ENCODE measurements at regions not wholly inside any gene's neighbourhood (a gene's known extent, or its start where the extent isn't known, plus 50 kb on each side); places are given as distances from the start of the nearest gene placed in this dataset.

GRCh38 chr1:29640428-29640785 is 404.1 kb downstream of the PTPRU start:
- Histone ChIP-seq H3K4me1 (ENCODE audit: low read depth) (no peaks in the 10 kb centered on the region), H3K4me3 (no peak overlapping the region), H3K36me3 (ENCODE audit: low read depth) (no peaks in the 10 kb centered on the region), H3K9me3 (no peaks in the 10 kb centered on the region)
- DNase-seq (no peak), ATAC-seq (no peak)
- intact Hi-C loops (cut with DNase I, micrococcal nuclease) = no loop called here
- TF ChIP-seq CTCF (IDR thresholded peaks at IDR 0.05) = no peak

GRCh38 chr1:29639741-29640427 is 403.6 kb downstream of the PTPRU start:
- no peak for DNase-seq
- Histone ChIP-seq H3K36me3 (ENCODE audit: low read depth) (no peaks in the 10 kb centered on the region), H3K4me3 (no peak overlapping the region), H3K9me3 (no peaks in the 10 kb centered on the region), H3K4me1 (ENCODE audit: low read depth) (no peaks in the 10 kb centered on the region)
- intact Hi-C loops (cut with DNase I, micrococcal nuclease) = no loop called here
- no peak for ATAC-seq
- no peak for TF ChIP-seq CTCF (IDR thresholded peaks at IDR 0.05)

- no peak for TF ChIP-seq CTCF (IDR thresholded peaks at IDR 0.05)
- Histone ChIP-seq H3K4me3 (no peak overlapping the region), H3K36me3 (ENCODE audit: low read depth) (no peaks in the 10 kb centered on the region), H3K9me3 (no peaks in the 10 kb centered on the region), H3K4me1 (ENCODE audit: low read depth) (no peaks in the 10 kb centered on the region)
- no peak for DNase-seq
- no peak for ATAC-seq
- intact Hi-C loops (cut with DNase I, micrococcal nuclease) = no loop called here
Measured at GRCh38 chr1:29639156-29639736, 402.9 kb downstream of the PTPRU start.

- no peak for ATAC-seq
- Histone ChIP-seq H3K4me3 (no peak overlapping the region), H3K4me1 (ENCODE audit: low read depth) (no peaks in the 10 kb centered on the region), H3K36me3 (ENCODE audit: low read depth) (no peaks in the 10 kb centered on the region), H3K9me3 (no peaks in the 10 kb centered on the region)
- intact Hi-C loops (cut with DNase I, micrococcal nuclease) = no loop called here
- DNase-seq = no peak
- no peak for TF ChIP-seq CTCF (IDR thresholded peaks at IDR 0.05)
Measured at GRCh38 chr1:29638281-29638680, 402.0 kb downstream of the PTPRU start.

GRCh38 chr1:29636936-29637335 is 400.6 kb downstream of the PTPRU start:
- no peak for ATAC-seq
- intact Hi-C loops (cut with DNase I, micrococcal nuclease) = no loop called here
- Histone ChIP-seq H3K36me3 (ENCODE audit: low read depth) (no peaks in the 10 kb centered on the region), H3K4me1 (ENCODE audit: low read depth) (no peaks in the 10 kb centered on the region), H3K9me3 (no peaks in the 10 kb centered on the region), H3K4me3 (no peak overlapping the region)
- no peak for DNase-seq
- no peak for TF ChIP-seq CTCF (IDR thresholded peaks at IDR 0.05)

All from mucosa of descending colon (tissue), 3 donors.